Parathyroid adenoma (tissue), 2 donors: ENCODE measurements at regions not wholly inside any gene's neighbourhood (a gene's known extent, or its start where the extent isn't known, plus 50 kb on each side); places are given as distances from the start of the nearest gene placed in this dataset.

ENCODE experiments used
- H2AFZ ChIP-seq: fragments of 300-600 bp; sonication (generic); one replicate; pipeline ENCODE4 v1.7.0; 2017; ENCODE audit warnings: antibody characterized with exemption, mild to moderate bottlenecking
- H3K27ac ChIP-seq: fragments of 300-600 bp; sonication (generic); one replicate; pipeline ENCODE4 v1.7.0; 2017
- H3K27me3 ChIP-seq: fragments of 300-600 bp; sonication (generic); one replicate; pipeline ENCODE4 v1.7.0; 2017; ENCODE audit warnings: low read length; ENCODE audit not compliant: control insufficient read depth, insufficient read depth
- H3K36me3 ChIP-seq: fragments of 300-600 bp; sonication (generic); one replicate; pipeline ENCODE4 v1.7.0; 2017; ENCODE audit warnings: low read length; ENCODE audit not compliant: control insufficient read depth, insufficient read depth
- H3K4me1 ChIP-seq: fragments of 300-600 bp; sonication (generic); one replicate; pipeline ENCODE4 v1.7.0; 2017; ENCODE audit warnings: control low read depth
- H3K4me2 ChIP-seq: fragments of 300-600 bp; sonication (generic); one replicate; pipeline ENCODE4 v1.7.0; 2017; ENCODE audit warnings: low read length
- H3K4me3 ChIP-seq: fragments of 300-600 bp; sonication (generic); one replicate; pipeline ENCODE4 v1.7.0; 2017; ENCODE audit warnings: low read depth, low read length
- H3K79me2 ChIP-seq: fragments of 300-600 bp; sonication (generic); one replicate; pipeline ENCODE4 v1.7.0; 2017; ENCODE audit warnings: control low read depth
- H3K9ac ChIP-seq: fragments of 300-600 bp; sonication (generic); one replicate; pipeline ENCODE4 v1.7.0; 2017; ENCODE audit warnings: mild to moderate bottlenecking
- H3K9me3 ChIP-seq: fragments of 300-600 bp; sonication (generic); one replicate; pipeline ENCODE4 v1.7.0; 2017; ENCODE audit warnings: low read length; ENCODE audit not compliant: control insufficient read depth
- TF ChIP-seq, protein P1 (sequence below): fragments of 300-600 bp; sonication (generic); IDR thresholded peaks from one replicate; pipeline ENCODE4 v1.7.0; 2017; ENCODE audit warnings: antibody characterized with exemption, mild to moderate bottlenecking
- donor health status: primary hyperparathyroidism.

DNA sequence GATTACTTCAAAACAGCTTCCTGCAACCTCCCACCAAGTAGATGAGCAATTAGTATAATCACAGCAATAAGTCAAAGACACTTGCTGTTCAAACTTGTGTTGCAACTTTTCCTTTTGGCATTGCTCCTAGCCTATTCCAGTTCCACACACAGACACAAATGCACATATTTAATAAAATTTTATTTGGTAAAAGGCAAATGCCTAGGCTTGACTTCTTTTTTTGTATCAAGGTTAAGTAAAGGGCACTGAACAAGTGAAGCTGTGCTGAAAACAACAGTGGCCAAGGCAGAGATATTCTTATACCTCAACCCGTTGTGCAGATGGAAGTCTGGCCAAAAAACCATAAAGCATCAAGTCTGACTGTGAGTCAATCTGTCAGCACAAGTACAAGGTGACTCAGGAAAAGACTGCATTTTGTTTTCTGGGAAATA, 708.4 kb upstream of the CITED2 start:
- Histone ChIP-seq H2AFZ (no peak overlapping the region), H3K4me3 (no peak overlapping the region), H3K27ac (no peak overlapping the region), H3K9ac (no peak overlapping the region), H3K4me2 (no peak overlapping the region), H3K4me1 (peaks cover 8% of the 10 kb centered on the region), H3K27me3 (no peaks in the 10 kb centered on the region), H3K36me3 (no peaks in the 10 kb centered on the region), H3K79me2 (no peaks in the 10 kb centered on the region), H3K9me3 (no peaks in the 10 kb centered on the region)
- TF ChIP-seq, protein P1, sequence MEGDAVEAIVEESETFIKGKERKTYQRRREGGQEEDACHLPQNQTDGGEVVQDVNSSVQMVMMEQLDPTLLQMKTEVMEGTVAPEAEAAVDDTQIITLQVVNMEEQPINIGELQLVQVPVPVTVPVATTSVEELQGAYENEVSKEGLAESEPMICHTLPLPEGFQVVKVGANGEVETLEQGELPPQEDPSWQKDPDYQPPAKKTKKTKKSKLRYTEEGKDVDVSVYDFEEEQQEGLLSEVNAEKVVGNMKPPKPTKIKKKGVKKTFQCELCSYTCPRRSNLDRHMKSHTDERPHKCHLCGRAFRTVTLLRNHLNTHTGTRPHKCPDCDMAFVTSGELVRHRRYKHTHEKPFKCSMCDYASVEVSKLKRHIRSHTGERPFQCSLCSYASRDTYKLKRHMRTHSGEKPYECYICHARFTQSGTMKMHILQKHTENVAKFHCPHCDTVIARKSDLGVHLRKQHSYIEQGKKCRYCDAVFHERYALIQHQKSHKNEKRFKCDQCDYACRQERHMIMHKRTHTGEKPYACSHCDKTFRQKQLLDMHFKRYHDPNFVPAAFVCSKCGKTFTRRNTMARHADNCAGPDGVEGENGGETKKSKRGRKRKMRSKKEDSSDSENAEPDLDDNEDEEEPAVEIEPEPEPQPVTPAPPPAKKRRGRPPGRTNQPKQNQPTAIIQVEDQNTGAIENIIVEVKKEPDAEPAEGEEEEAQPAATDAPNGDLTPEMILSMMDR = no peak

DNA sequence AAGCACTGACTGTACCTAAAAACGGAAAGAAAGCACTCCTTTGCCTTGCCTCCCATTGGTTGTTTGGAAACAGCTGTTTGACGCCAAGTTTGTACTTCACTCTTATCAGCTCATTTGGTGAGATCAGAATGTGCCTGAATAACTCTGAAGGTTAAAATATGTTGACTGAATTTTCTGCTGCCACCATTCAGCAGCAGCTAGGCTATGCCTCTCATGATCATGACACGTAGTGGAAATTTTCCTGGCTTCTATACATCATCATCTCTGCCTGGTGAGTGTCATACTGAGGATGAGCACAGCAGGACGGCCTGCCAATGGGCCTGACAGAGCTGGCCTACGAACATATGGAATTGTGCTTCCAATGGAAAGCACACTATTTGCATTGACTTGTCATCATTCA, 704.9 kb upstream of the CITED2 start:
- H3K4me1 ChIP-seq = peaks cover 8% of the 10 kb centered on the region
- peak overlapping the region; percentile 24 for H3K4me2 ChIP-seq
- peak overlapping the region; percentile 42 for H3K27ac ChIP-seq
- no peaks in the 10 kb centered on the region for H3K36me3 ChIP-seq
- no peaks in the 10 kb centered on the region for H3K79me2 ChIP-seq
- H3K9me3 ChIP-seq = no peaks in the 10 kb centered on the region
- H3K27me3 ChIP-seq = no peaks in the 10 kb centered on the region
- no peak overlapping the region for H3K4me3 ChIP-seq
- TF ChIP-seq, protein P1 = no peak
- H2AFZ ChIP-seq = peak overlapping the region; percentile 45
- H3K9ac ChIP-seq = no peak overlapping the region

DNA sequence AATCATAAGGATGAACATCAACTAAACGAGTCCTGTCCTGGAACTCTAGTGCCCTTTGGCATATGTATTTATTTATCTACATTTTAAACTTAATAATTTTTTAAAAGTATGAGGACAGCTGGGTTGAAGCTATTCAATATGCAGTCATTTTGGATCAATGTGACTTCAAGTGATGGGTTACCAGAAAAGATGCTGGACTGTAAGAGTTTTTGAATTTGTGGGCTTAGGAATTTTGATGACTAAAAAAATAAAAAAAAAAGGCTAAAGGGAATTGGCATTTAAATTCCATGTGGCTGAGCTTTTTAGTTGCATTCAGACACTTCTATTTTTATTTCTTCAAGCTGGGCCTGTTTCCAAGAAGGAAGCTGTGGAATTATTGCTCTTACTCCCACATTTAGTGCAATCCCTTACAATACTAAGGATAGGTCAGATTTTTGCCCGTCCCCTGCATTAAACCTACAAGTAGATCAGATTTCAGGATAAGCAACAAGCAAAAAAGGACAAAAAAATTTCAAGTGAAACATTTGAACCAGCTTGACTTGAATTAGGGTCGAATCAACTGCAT, 704.2 kb upstream of the CITED2 start:
- TF ChIP-seq, protein P1 = no peak
- Histone ChIP-seq H3K4me2 (peak overlapping the region; percentile 24), H3K4me1 (peaks cover 8% of the 10 kb centered on the region), H3K27ac (peak overlapping the region; percentile 42), H3K9me3 (no peaks in the 10 kb centered on the region), H3K4me3 (no peak overlapping the region), H2AFZ (peak overlapping the region; percentile 45), H3K27me3 (no peaks in the 10 kb centered on the region), H3K79me2 (no peaks in the 10 kb centered on the region), H3K9ac (no peak overlapping the region), H3K36me3 (no peaks in the 10 kb centered on the region)

DNA sequence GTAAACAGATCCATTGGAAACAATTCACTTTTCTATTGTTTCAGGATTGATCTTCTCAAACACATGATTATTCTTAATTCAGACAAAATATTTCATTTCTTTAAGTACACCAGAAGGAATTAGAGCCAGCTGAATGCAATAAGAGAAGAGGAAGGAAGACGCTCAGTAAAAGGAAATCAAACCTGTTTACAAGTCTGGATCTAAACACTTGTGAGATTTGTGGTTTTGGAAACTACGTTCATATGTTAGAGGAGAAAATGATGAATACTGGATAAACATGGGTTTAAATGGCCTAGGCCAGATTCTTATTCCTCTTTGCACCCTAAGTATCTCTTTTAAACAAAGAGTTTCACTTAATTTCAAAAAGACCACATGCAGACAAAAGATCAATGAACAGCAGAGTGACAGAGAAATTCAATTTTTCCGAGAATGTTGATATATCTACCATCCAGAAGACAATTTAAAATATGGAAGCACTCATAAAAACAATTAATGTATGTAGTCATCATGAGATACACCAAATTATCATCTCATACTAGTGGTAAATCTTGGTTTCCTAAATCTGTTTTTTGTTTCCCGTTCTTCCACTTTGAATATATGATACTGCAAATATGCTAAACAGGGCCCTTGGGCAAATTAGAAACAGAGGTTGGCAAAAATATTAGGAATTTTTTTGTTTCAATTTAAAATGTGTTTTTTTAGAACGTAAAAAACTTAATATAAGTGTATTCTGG, 703.5 kb upstream of the CITED2 start:
- H3K27me3 ChIP-seq = no peaks in the 10 kb centered on the region
- H2AFZ ChIP-seq = no peak overlapping the region
- H3K27ac ChIP-seq = no peak overlapping the region

More for the DNA sequence above, 703.5 kb upstream of the CITED2 start:
- Histone ChIP-seq H3K4me2 (no peak overlapping the region), H3K79me2 (no peaks in the 10 kb centered on the region), H3K4me3 (no peak overlapping the region), H3K9ac (no peak overlapping the region), H3K36me3 (no peaks in the 10 kb centered on the region), H3K9me3 (no peaks in the 10 kb centered on the region), H3K4me1 (peaks cover 8% of the 10 kb centered on the region)
- TF ChIP-seq, protein P1 = no peak
